ENCODE measurements at regions not wholly inside any gene's neighbourhood (a gene's known extent, or its start where the extent isn't known, plus 50 kb on each side); places are given as distances from the start of the nearest gene placed in this dataset.

DNA sequence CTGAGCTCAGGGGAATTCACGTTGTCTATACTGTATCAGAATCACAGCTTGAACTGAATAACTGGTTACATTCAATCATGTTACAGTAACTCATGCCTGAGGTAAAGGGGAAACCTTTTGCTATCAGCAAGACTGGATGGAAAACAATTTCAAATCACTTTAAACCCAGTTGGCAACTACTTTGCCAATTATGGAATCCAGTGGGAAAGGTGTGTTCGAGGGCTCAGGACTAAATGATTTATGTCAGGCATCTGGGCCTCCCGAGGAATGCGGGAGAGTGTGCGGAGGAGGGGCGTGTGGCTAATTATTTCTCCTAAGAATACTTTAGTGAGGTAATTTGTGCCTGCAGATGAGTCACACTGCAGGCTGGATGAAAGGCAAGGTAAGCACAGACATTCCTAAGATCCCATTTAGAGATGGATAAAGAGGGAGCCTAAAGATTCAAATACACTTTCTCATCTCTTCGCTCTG lies 100.1 kb downstream of the HRH4 start:
- in situ Hi-C loops (cut with HindIII; ENCODE audit: low sequenced_read_pairs), result no loop called here

DNA sequence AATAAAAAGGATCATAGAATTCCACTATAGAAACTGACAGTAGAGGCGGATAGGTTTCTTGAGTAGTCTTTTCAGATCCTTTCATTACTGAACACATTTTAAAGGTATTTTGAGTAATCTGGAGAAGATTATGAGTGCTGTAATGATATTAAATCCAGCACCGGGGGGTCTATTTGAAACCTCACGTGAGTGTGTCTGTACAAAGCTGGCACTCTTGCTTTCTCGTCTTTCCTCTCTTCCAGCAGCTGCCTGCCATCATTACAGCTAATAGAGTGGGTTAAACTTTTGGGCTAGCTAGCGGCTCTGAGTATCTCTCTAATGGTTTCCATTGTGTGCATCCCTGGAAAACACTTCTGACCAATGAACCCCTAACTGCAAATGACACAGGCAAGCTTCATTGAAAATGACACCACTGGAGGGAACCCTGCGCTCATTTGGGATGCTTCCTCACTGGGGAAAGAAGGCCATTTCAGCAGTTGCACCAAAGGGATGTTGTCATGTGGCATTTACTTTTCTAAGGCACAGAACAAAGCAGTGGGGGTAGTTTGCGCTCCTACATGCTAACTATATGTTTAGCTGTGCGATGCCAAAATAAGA lies 101.0 kb downstream of the HRH4 start:
- in situ Hi-C loops (cut with HindIII; ENCODE audit: low sequenced_read_pairs), result no loop called here

DNA sequence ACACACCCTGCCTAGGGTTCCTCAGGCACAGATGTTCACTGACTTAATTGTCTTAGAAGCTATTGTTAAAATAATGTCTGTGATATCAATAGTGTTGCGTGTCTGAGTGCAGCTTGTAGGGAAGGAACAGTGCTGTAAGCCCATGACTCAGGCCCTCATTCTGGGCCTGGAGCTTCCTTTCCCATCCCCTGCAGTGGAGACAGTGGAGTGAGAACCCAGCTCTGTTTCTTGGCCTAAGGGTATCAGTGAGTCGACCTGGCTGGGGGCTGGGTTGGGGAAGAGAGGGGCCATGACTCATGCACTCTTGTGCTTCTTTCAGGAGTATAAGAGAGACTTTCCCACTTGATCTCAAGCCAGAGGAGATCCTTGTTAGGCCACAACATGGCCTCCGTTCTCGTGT lies 106.8 kb downstream of the HRH4 start:
- in situ Hi-C loops (cut with HindIII; ENCODE audit: low sequenced_read_pairs), result no loop called here

DNA sequence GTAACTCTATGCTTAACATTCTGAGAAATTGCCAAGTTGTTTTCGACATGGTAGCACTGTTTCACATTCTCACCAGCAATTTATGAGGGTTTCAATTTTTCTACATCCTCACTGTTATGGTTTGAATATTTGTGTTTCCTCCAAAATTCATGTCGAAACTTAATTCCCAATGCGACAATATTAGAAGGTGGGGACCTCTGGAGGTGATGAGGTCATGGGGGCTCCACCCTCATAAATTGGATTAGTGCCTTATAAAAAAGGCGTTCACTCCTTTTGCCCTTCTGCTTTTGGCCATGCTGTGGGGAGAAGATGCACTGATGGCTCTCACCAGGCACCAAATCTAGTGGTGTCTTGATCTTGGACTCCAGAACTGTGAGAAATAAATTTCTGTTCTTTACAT lies 110.3 kb downstream of the HRH4 start:
- in situ Hi-C loops (cut with HindIII; ENCODE audit: low sequenced_read_pairs), result no loop called here

DNA sequence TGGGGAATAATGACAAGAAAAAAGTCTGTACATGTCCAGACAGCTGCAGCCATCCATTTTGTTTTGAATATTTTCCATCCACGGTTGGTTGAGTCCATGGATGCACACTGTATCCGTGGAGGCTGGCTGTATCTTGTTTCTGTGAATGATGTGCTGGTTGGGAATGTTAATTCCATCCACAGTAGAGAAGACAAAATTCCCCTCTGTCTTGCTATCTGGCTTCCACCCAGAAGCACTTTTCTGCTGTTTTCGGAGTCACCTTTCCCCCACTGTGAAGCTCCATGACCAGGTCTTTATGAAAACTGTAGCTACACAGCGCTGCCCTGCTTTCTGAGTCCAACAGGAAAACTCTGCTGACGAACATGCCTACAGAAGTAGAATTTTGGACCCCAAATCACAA lies 122.3 kb downstream of the HRH4 start:
- in situ Hi-C loops (cut with HindIII; ENCODE audit: low sequenced_read_pairs), result loop anchor here (10.0 kb wide), 1 partner anchor 772 kb away; the partner anchor contains the start of gene ZNF521

DNA sequence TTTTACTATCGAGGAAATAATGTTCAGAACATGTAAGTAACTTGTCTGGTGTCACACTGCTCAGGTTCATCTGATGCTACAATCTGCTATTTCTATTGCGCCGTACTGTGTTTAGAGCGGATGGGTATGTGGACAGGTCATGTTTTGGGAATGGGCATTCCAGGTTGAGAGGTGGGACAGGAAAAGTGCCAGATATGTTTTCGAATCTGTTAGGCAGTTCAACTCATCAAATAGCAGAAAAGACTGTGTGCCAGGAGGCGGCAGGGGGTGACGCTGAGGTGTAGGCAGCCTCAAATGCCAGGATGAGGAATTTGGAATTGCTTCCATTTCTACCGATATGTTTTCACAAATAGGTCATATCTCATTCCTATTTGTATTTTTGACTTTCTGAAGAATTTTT lies 123.8 kb downstream of the HRH4 start:
- in situ Hi-C loops (cut with HindIII; ENCODE audit: low sequenced_read_pairs), result loop anchor here (10.0 kb wide), 1 partner anchor 771 kb away; the partner anchor contains the start of gene ZNF521

DNA sequence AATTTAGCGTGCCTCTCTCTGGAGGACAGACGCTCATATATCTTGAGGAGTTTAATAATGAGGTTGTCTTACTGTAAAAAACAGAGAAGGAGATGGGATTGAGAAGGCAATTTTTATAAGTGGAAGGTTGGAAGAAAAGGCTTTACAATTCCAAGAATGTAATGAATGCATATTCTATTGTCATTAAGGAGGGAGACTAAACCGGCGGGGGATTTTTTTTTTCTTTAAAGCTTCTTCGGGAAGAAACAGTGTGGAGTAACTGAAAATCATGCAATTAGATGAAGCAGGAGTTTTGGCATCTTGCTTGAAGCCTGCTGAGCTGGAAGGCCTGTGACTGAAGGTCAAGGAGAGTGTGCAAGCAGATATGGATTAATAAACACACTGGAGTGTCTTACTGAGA lies 124.4 kb downstream of the HRH4 start:
- in situ Hi-C loops (cut with HindIII; ENCODE audit: low sequenced_read_pairs), result loop anchor here (10.0 kb wide), 1 partner anchor 770 kb away; the partner anchor contains the start of gene ZNF521

DNA sequence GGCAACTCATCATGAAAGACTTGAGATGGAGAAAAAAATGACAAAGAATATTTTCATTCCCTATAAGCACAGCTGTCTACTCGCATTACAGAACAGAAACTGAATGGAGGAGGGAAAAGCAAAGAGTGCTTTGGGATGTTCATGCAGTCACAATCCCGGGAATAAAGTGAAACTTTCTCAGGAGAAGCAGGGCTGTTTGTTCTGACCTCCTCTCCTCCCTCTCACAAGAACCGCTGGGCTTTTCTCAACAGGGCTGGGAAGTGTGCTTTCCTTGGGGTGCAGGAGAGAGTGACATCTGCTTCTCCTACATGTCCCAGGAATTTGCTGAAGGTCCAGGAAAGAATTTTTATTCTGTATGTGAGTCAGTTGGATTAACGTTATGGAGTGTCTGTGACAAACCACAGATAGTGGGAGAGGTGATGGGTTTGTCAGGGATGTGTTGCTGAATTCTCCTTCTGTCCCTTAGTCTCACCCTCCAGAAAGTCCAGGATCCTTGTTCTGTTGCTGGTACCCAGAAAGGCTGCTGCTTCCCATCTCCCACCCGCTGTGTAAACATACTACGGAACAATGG lies 125.6 kb downstream of the HRH4 start:
- in situ Hi-C loops (cut with HindIII; ENCODE audit: low sequenced_read_pairs), result loop anchor here (10.0 kb wide), 1 partner anchor 769 kb away; the partner anchor contains the start of gene ZNF521

DNA sequence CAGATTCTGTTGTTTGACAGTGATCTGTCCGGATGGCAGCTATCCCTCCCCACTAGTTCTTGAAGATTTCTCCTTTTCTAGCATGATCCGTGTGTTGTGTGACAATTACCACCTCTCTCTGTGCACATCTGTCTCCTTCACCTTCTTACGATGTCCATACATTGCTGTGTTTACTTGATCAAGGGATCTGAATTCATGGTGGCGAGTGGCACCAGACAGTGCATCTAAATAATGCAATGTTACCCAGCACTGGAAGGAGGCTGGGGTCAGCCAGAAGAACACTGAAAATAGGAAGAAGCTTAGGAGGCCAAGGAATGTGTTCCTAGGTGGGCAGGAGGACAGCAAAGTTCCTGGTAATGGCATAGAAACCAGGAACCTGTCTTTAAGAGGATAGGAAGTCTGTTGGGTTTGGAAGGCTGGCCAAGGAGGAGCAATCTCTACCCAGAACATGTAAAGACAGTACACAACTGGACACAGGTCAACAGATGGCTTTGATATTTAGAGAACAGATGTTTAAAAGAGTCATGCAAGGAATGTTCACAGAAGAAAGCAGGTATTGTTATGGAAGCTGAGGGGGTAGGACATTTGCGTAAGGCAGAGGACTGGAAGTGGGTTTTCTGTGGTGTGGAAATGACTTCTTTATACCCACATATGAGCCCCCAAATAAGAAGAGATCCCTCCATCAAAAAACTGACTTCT lies 126.4 kb downstream of the HRH4 start:
- in situ Hi-C loops (cut with HindIII; ENCODE audit: low sequenced_read_pairs), result loop anchor here (10.0 kb wide), 1 partner anchor 768 kb away; the partner anchor contains the start of gene ZNF521

DNA sequence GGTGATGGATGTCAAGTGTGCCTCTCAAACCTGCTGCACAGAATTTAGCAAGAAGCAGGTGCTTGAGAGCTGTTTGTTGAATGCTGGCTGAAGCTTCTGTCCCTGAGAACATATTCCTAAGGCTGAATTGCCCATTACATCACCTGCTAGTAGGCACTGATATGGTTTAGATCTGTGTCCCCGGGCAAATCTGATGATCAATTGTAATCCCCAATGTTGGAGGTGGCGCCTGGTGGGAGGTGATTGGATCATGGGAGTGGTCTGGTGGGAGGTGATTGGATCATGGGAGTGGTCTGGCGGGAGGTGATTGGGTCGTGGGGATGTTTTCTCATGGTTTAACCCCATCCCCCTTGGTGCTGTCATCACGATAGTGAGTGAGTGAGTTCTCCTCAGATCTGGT lies 128.0 kb downstream of the HRH4 start:
- in situ Hi-C loops (cut with HindIII; ENCODE audit: low sequenced_read_pairs), result loop anchor here (10.0 kb wide), 1 partner anchor 766 kb away; the partner anchor contains the start of gene ZNF521

DNA sequence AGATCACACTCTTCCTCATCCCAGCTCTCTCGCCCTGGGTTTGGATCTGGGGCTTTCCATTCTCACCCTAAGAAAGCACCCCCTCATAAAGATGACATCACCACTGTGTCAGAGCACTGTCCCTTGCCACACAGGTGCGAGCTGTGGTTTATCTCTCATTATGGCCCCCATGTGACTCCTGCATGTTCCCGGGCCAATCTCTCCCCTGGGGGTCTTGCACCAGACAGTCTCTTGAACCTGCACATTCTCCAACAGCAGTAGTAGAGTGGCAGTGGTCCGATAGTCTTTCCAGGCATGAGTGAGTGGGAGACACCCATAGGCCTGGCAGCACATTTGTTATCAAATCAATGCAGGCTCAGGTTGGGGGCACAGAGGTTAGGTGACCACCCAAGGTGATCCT lies 130.5 kb downstream of the HRH4 start:
- in situ Hi-C loops (cut with HindIII; ENCODE audit: low sequenced_read_pairs), result no loop called here

DNA sequence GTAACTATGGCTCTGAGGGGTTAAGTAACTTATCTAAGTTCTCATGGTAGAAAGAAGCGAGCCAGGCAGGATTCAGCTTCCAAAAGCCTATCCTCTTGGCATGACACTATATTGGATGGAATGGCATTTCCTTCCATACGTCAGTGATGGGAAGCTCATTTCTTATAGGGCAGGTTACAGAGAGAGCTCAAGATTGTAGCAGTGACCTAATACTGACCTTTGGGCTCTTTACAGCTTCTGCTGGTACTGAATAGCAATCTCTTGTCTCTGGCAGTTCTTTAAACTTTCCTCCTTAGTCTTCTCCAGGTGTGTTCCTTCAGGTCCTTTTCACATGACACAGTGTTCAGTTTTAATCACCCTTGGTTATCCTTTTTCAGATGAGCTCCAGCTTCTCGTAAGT lies 133.0 kb downstream of the HRH4 start:
- in situ Hi-C loops (cut with HindIII; ENCODE audit: low sequenced_read_pairs), result no loop called here

DNA sequence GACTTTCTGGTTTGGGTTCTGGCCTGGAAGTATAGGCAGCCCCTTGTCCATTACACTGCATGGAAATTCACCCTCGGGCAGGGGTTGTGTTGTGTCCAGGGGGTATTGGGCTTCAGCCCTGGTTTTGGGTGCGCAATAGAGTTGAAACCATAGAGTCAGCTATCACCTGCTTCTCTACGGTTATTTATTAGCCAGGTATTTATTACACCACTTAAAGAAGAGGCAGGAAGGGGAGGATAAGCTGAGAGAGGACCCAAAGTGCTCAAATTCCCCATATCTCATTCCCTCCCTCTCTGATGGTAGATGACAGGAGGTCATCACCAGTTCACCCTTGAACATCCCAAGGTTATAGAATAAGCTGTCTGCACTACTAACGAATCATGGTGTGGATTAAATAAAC lies 133.4 kb downstream of the HRH4 start:
- in situ Hi-C loops (cut with HindIII; ENCODE audit: low sequenced_read_pairs), result no loop called here

DNA sequence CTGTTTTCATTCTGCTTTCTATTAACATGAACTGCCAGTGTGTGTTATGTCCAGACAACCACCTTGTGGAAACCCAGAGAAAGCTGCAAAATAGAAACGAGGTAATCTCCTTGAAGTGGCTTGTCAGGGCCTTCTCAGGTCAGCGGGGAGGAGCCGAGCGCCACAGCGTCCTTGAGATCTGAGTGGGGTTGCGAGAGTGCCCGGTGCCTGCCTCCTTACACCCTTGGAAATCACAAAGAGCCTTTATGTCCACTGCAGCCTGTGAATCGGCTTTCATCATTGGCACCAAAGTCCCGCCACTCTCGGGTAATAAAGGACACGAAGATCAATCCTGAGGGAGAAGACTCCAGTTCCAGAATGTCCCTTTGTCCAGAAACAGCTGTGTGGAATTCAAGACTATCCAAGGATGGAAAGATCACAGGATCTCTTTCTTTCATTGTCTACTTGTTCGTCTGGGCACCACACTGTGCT lies 135.2 kb downstream of the HRH4 start:
- in situ Hi-C loops (cut with HindIII; ENCODE audit: low sequenced_read_pairs), result no loop called here

DNA sequence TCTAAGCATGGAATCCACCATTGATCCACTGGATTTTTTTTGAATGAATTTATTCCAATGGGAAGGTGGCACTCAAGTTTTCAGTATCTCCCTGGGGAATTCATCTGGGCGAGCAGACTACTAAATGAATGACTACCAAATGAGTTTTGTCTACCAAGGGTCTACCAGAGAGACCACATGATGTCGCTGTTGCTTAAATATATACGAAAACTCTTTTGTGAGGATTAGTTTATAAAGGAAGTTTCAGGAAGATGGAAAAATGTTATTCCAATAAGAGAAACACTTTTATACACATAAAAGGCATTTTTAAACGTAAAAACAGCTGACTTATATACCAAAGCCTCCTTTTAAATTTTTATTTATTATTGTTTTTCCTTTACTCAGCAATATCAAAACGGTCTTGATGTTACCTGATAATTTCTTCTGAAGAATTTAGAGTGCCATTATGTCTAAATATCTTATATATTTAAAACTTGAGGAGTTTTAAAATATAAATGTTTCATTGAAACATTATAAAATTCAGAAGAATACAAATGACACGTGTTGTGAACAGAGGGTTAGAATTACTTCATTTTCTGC lies 139.7 kb downstream of the HRH4 start:
- in situ Hi-C loops (cut with HindIII; ENCODE audit: low sequenced_read_pairs), result no loop called here

DNA sequence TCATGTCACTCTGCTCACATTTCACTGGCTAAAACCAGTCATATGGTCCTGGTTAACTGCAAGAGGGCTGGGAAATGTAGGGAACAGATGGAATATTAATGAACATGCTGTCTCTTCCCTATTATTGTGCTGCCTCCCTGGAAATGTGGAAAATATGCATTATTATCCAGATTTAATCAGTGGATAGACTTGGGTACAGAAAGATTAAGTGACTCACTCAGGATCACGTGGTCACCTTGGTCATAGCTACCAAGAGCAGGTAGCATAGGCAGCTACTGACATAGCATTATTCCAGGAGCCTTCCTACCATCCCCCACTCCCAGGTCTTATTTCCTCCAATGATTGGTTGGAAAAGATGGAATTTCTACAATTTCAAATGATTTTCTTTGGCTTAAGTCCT lies 141.1 kb downstream of the HRH4 start:
- in situ Hi-C loops (cut with HindIII; ENCODE audit: low sequenced_read_pairs), result no loop called here

DNA sequence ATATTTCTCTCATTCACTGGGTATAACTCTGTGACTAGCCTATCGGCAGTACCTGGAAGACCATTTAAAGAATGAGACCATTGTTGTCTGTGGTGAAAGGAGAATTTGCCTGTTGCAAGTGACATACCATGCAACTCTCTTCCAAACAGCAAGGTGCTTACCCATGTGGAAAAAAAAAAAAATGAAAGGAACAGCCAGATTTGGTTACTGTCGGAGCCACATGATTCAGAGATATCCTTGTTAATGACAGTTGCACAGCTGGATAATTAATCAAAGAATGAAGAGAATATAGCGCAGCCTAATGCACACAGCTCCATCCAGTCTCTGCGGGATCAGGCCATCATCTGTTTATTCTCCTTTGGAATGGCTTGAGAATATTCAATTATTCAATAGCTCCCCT lies 141.8 kb downstream of the HRH4 start:
- in situ Hi-C loops (cut with HindIII; ENCODE audit: low sequenced_read_pairs), result no loop called here

DNA sequence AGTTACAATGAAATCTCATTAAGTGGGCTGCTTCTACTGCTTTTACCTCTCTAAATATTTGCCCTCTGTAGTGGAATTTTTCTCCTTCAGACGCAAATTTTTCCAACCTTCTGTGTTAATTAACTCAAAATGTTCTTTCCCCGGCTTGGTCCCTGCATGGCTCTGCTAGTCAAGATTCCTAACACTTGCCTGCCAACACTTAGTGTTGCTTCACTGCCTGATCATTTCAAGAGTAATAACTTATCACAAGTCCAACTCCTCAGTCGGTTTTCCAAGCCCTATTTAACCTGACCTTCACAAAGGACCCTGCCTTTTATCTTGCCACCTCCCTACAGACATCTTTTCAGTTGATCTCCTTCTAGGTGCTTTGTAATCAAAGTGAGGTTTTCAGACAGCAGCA lies 142.7 kb downstream of the HRH4 start:
- in situ Hi-C loops (cut with HindIII; ENCODE audit: low sequenced_read_pairs), result no loop called here

DNA sequence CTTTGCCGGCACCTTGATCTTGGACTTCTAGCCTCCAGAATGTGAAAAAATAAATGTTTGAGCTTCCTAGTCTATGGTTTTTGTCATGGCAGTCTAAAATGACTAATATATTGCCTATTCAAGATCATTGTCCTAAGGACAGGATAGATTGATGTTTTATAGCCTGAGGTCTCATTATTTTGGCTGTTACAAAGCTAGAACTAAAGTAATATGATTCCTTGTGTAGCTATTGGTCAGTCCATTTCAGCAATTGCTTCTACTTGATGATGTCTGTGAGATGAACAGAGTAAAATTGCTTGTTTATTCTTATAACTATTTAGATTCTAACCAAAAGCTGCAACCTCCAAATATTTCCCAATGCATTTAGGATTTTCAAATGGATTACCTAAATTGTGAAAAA lies 145.0 kb downstream of the HRH4 start:
- in situ Hi-C loops (cut with HindIII; ENCODE audit: low sequenced_read_pairs), result no loop called here

DNA sequence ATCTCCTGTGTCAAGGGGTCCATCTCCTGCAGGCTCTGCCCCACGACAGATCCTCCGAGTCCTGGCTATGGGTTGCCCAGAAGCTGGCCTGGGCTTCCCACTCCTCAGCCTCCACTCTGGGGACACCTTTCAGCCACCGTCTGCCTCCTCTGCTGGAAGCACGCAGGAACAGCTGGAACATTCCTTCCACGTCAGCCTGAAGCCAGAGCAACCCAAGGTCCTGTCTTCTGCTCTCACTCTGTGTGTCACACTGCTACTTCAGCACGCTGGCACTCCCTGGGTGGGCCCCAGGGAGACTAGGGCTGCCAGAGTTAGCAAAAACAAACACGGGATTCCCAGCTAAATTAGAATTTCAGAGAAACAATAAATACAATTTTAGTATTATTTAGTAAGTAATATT lies 148.8 kb downstream of the HRH4 start:
- in situ Hi-C loops (cut with HindIII; ENCODE audit: low sequenced_read_pairs), result no loop called here

DNA sequence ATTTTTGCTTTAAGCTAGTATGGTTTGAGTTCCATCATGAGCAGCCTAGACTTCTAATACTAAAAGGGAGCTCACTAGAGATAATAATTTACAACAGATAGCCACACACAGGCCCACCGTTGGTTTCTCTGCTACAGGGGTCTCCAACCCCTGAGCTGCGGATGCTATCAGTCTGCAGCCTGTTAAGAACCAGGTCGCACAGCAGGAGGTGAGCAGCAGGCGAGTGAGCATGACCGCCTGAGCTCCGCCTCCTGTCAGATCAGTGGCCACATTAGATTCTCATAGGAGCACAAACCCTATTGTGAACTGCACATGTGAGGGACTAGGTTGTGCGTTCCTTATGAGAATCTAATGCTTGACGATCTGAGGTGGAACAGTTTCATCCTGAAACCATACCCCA lies 150.6 kb downstream of the HRH4 start:
- in situ Hi-C loops (cut with HindIII; ENCODE audit: low sequenced_read_pairs), result no loop called here
